Tongue (tissue), 1 donor: ENCODE measurements at regions not wholly inside any gene's neighbourhood (a gene's known extent, or its start where the extent isn't known, plus 50 kb on each side); places are given as distances from the start of the nearest gene placed in this dataset.
"Not testable (repeated sequence)": the region's sequence is repeated elsewhere in the genome, so short reads cannot be mapped to it uniquely, and the experiment has no call there.

Experiments
- DNase-seq: peaks from one replicate; pipeline ENCODE4 v3.0.0-alpha.2; 2015

- no peak for DNase-seq
These were observed 98.8 kb downstream of the BMP4 start for GRCh38 chr14:53857625-53858344.

- no peak for DNase-seq
These were observed 101.1 kb downstream of the BMP4 start for GRCh38 chr14:53855574-53855973.

GRCh38 chr14:53855127-53855526, 101.5 kb downstream of the BMP4 start:
- no peak for DNase-seq

GRCh38 chr14:53851394-53852090, 105.1 kb downstream of the BMP4 start:
- DNase-seq = no peak

- no peak for DNase-seq
These were observed 105.8 kb downstream of the BMP4 start for GRCh38 chr14:53850714-53851296.

GRCh38 chr14:53849549-53849948, 107.1 kb downstream of the BMP4 start:
- DNase-seq = no peak

- DNase-seq = no peak
These were observed 107.8 kb downstream of the BMP4 start for GRCh38 chr14:53848854-53849253.

GRCh38 chr14:53847881-53848280, 108.7 kb downstream of the BMP4 start:
- DNase-seq = no peak

GRCh38 chr14:53847057-53847456, 109.6 kb downstream of the BMP4 start:
- DNase-seq = no peak

- no peak for DNase-seq
These were observed 110.6 kb downstream of the BMP4 start for GRCh38 chr14:53845813-53846693.

- no peak for DNase-seq
These were observed 113.7 kb downstream of the BMP4 start for GRCh38 chr14:53842938-53843337.

GRCh38 chr14:53841109-53842099, 115.2 kb downstream of the BMP4 start:
- no peak for DNase-seq

- DNase-seq = no peak
These were observed 116.2 kb downstream of the BMP4 start for GRCh38 chr14:53840444-53840843.

GRCh38 chr14:53838374-53838773, 118.3 kb downstream of the BMP4 start:
- no peak for DNase-seq

- not testable (repeated sequence) for DNase-seq
These were observed 119.0 kb downstream of the BMP4 start for GRCh38 chr14:53837656-53838055.

- no peak for DNase-seq
These were observed 120.1 kb downstream of the BMP4 start for GRCh38 chr14:53836551-53836950.

GRCh38 chr14:53828820-53829219, 127.8 kb downstream of the BMP4 start:
- no peak for DNase-seq

GRCh38 chr14:53824061-53824460, 132.6 kb downstream of the BMP4 start:
- DNase-seq = no peak

GRCh38 chr14:53814392-53814791, 142.2 kb downstream of the BMP4 start:
- peak; percentile 63 for DNase-seq

GRCh38 chr14:53810221-53810620, 146.4 kb downstream of the BMP4 start:
- no peak for DNase-seq

GRCh38 chr14:53808042-53808441, 148.6 kb downstream of the BMP4 start:
- DNase-seq = no peak
